ENCODE measurements at regions not wholly inside any gene's neighbourhood (a gene's known extent, or its start where the extent isn't known, plus 50 kb on each side); places are given as distances from the start of the nearest gene placed in this dataset.

DNA sequence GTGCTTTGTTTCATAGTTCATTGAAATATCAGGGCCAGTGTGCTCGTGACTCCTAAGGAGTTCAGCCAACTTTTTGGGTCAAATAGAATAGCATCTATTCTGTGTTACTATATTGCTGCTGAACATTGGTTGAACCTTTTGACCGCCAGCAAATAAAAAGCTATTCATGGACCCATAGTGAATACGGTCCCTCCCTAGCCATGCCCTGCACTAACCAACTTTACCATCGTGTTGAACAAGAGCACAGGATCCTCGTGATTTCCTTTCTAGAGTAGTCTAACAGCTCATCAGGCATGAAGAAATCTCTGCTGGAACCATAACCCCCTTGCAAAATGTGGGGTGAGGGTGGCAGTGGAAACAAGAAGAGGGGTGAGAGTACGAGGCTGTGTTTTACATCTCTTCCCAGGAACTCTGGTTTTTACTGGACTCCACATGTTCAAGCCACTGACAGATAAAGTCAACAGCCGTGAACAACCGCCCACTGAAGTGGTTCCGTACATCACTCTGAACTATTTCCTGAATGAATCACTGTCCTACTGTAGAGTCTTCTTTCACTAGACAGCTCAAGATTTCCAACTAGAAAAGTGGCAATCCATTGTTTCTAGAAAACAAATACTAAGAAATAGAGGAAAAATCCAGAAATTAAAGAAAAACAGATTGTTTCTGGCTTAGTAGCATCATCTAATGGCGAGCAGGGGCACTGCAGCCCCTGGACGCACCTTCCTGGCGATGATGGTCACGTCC, 70.1 kb upstream of the SPATA31E1 start:
- H3K4me3 Mint-ChIP-seq = peak overlapping the region; percentile 62
- peak; percentile 37 for ATAC-seq (ENCODE audit: poor library complexity)
- H3K4me3 ChIP-seq (ENCODE audit: low read length) = peak overlapping the region; percentile 10
- H3K36me3 Mint-ChIP-seq (ENCODE audit: low read depth) = no peaks in the 10 kb centered on the region
- no peaks in the 10 kb centered on the region for H3K27me3 Mint-ChIP-seq
- peaks cover 0 to 2% of the 10 kb centered on the region in 2 experiments for H3K27me3 ChIP-seq (ENCODE audit: control insufficient read depth in 1 of 2, insufficient read depth in 2 of 2, low read length in 2 of 2)
- H3K9me3 ChIP-seq (ENCODE audit: control insufficient read depth in 1 of 2, insufficient read depth in 1 of 2, low read length in 2 of 2) = no peaks in the 10 kb centered on the region
- TF ChIP-seq, protein P1, sequence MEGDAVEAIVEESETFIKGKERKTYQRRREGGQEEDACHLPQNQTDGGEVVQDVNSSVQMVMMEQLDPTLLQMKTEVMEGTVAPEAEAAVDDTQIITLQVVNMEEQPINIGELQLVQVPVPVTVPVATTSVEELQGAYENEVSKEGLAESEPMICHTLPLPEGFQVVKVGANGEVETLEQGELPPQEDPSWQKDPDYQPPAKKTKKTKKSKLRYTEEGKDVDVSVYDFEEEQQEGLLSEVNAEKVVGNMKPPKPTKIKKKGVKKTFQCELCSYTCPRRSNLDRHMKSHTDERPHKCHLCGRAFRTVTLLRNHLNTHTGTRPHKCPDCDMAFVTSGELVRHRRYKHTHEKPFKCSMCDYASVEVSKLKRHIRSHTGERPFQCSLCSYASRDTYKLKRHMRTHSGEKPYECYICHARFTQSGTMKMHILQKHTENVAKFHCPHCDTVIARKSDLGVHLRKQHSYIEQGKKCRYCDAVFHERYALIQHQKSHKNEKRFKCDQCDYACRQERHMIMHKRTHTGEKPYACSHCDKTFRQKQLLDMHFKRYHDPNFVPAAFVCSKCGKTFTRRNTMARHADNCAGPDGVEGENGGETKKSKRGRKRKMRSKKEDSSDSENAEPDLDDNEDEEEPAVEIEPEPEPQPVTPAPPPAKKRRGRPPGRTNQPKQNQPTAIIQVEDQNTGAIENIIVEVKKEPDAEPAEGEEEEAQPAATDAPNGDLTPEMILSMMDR (IDR thresholded peaks at IDR 0.05) = peak; percentile 61
- peaks cover 18% of the 10 kb centered on the region for H3K4me1 Mint-ChIP-seq (ENCODE audit: low read depth)
- H3K4me1 ChIP-seq (ENCODE audit: insufficient read depth, low read length) = peaks cover 5% of the 10 kb centered on the region
- H3K27ac Mint-ChIP-seq = no peak overlapping the region
- no peaks in the 10 kb centered on the region for H3K9me3 Mint-ChIP-seq
- no peak overlapping the region for H3K27ac ChIP-seq (ENCODE audit: low read depth in 1 of 2, low read length in 2 of 2)
- intact Hi-C loops (cut with DNase I, micrococcal nuclease) = loop anchor here (1.0 to 5.0 kb wide), 3 partner anchors 134 to 475 kb away; no protein-coding TSS in a partner anchor
- DNase-seq = peak in 3 of 14 experiments; percentile 7 to 27 (median 21)
- no peaks in the 10 kb centered on the region for H3K36me3 ChIP-seq (ENCODE audit: insufficient read depth, low read length)
- CTCF ChIA-PET = no interaction called here
- POLR2A ChIA-PET = no interaction called here

GRCh38 chr9:87813119-87813463, 69.6 kb upstream of the SPATA31E1 start:
- ChIA-PET CTCF (no interaction called here), POLR2A (no interaction called here)
- intact Hi-C loops (cut with DNase I, micrococcal nuclease) = loop anchor here (2.0 to 5.0 kb wide), 2 partner anchors 134 to 476 kb away; no protein-coding TSS in a partner anchor
- Histone ChIP-seq H3K27me3 (ENCODE audit: control insufficient read depth in 1 of 2, insufficient read depth in 2 of 2, low read length in 2 of 2) (peaks cover 0 to 2% of the 10 kb centered on the region in 2 experiments), H3K27ac (ENCODE audit: low read depth in 1 of 2, low read length in 2 of 2) (no peak overlapping the region), H3K4me1 (ENCODE audit: insufficient read depth, low read length) (peaks cover 5% of the 10 kb centered on the region), H3K36me3 (ENCODE audit: insufficient read depth, low read length) (no peaks in the 10 kb centered on the region), H3K9me3 (ENCODE audit: control insufficient read depth in 1 of 2, insufficient read depth in 1 of 2, low read length in 2 of 2) (no peaks in the 10 kb centered on the region), H3K4me3 (ENCODE audit: low read length) (no peak overlapping the region)
- peaks cover 18% of the 10 kb centered on the region for H3K4me1 Mint-ChIP-seq (ENCODE audit: low read depth)
- DNase-seq (no peak), ATAC-seq (ENCODE audit: poor library complexity) (no peak)
- H3K4me3 Mint-ChIP-seq = no peak overlapping the region
- H3K27ac Mint-ChIP-seq = no peak overlapping the region
- no peaks in the 10 kb centered on the region for H3K27me3 Mint-ChIP-seq
- no peaks in the 10 kb centered on the region for H3K9me3 Mint-ChIP-seq
- TF ChIP-seq, protein P1 (IDR thresholded peaks at IDR 0.05) = no peak
- H3K36me3 Mint-ChIP-seq (ENCODE audit: low read depth) = no peaks in the 10 kb centered on the region

GRCh38 chr9:87816036-87816435, 66.6 kb upstream of the SPATA31E1 start:
- Mint-ChIP-seq H3K9me3 (no peaks in the 10 kb centered on the region), H3K27ac (no peak overlapping the region), H3K36me3 (ENCODE audit: low read depth) (no peaks in the 10 kb centered on the region), H3K4me1 (ENCODE audit: low read depth) (peaks cover 18% of the 10 kb centered on the region), H3K4me3 (no peak overlapping the region), H3K27me3 (no peaks in the 10 kb centered on the region)
- Histone ChIP-seq H3K36me3 (ENCODE audit: insufficient read depth, low read length) (no peaks in the 10 kb centered on the region), H3K27ac (ENCODE audit: low read depth in 1 of 2, low read length in 2 of 2) (no peak overlapping the region), H3K4me1 (ENCODE audit: insufficient read depth, low read length) (peaks cover 5% of the 10 kb centered on the region), H3K27me3 (ENCODE audit: control insufficient read depth in 1 of 2, insufficient read depth in 2 of 2, low read length in 2 of 2) (peaks cover 0 to 2% of the 10 kb centered on the region in 2 experiments), H3K9me3 (ENCODE audit: control insufficient read depth in 1 of 2, insufficient read depth in 1 of 2, low read length in 2 of 2) (peaks cover 0 to 4% of the 10 kb centered on the region in 2 experiments), H3K4me3 (ENCODE audit: low read length) (no peak overlapping the region)
- peak in 1 of 14 experiments; percentile 9 for DNase-seq
- intact Hi-C loops (cut with DNase I, micrococcal nuclease) = no loop called here
- CTCF ChIA-PET = no interaction called here
- ATAC-seq (ENCODE audit: poor library complexity) = no peak
- TF ChIP-seq, protein P1 (IDR thresholded peaks at IDR 0.05) = no peak
- POLR2A ChIA-PET = no interaction called here

Measured in CD4-positive, alpha-beta T cell (primary cell).